ENCODE measurements at regions not wholly inside any gene's neighbourhood (a gene's known extent, or its start where the extent isn't known, plus 50 kb on each side); places are given as distances from the start of the nearest gene placed in this dataset.

GRCh38 chr2:11040992-11041391 is 114.3 kb upstream of the SLC66A3 start:
- ChIA-PET CTCF (no interaction called here), POLR2A (no interaction called here)
- TF ChIP-seq, protein P1, sequence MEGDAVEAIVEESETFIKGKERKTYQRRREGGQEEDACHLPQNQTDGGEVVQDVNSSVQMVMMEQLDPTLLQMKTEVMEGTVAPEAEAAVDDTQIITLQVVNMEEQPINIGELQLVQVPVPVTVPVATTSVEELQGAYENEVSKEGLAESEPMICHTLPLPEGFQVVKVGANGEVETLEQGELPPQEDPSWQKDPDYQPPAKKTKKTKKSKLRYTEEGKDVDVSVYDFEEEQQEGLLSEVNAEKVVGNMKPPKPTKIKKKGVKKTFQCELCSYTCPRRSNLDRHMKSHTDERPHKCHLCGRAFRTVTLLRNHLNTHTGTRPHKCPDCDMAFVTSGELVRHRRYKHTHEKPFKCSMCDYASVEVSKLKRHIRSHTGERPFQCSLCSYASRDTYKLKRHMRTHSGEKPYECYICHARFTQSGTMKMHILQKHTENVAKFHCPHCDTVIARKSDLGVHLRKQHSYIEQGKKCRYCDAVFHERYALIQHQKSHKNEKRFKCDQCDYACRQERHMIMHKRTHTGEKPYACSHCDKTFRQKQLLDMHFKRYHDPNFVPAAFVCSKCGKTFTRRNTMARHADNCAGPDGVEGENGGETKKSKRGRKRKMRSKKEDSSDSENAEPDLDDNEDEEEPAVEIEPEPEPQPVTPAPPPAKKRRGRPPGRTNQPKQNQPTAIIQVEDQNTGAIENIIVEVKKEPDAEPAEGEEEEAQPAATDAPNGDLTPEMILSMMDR (IDR thresholded peaks at IDR 0.05; ENCODE audit: insufficient read depth in 1 of 2, low read depth in 1 of 2, low read length in 1 of 2, severe bottlenecking in 1 of 2, unreplicated experiment in 1 of 2) = no peak
- intact Hi-C loops (cut with micrococcal nuclease; ENCODE audit: unreplicated experiment) = no loop called here
- Mint-ChIP-seq H3K4me3 (ENCODE audit: unreplicated experiment) (no peak overlapping the region), H3K27me3 (ENCODE audit: insufficient read depth, unreplicated experiment) (peaks cover 9% of the 10 kb centered on the region), H3K36me3 (ENCODE audit: insufficient read depth, unreplicated experiment) (no peaks in the 10 kb centered on the region), H3K27ac (ENCODE audit: unreplicated experiment) (no peak overlapping the region), H3K4me1 (ENCODE audit: low read depth, unreplicated experiment) (no peaks in the 10 kb centered on the region), H3K9me3 (ENCODE audit: unreplicated experiment) (peaks cover 15% of the 10 kb centered on the region)
- Histone ChIP-seq H3K4me3 (ENCODE audit: low read depth, low read length) (no peak overlapping the region), H3K36me3 (ENCODE audit: control insufficient read depth, insufficient read depth, low read length) (no peaks in the 10 kb centered on the region), H3K27me3 (replicated peaks; ENCODE audit: control insufficient read depth, insufficient read depth, low read length) (no peaks in the 10 kb centered on the region), H3K4me1 (no peaks in the 10 kb centered on the region), H3K9me3 (no peaks in the 10 kb centered on the region)
- DNase-seq = no peak
- no TSS peak for BruUV-seq (replicated peaks)

DNA sequence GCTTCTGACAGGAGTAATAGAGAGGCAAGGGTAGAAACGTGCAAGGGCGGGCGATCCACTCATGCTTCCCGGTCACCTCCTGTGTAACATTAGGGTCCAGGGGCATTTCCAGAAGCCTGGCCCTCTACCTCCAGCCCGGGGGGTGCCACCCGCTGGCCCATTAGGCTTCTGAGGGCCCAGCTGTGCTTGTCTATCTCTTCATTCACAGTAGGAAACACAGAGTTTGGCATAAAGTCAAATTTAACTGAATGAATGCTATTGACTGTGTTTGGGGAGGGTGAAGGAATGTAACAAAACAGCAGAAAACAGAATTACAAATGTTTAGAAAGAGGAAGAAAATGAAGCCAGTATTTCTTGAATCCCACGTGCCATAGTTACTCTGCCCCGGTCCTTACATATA is 112.4 kb upstream of the SLC66A3 start:
- BruUV-seq (replicated peaks) = no TSS peak
- TF ChIP-seq, protein P1 (IDR thresholded peaks at IDR 0.05; ENCODE audit: insufficient read depth in 1 of 2, low read depth in 1 of 2, low read length in 1 of 2, severe bottlenecking in 1 of 2, unreplicated experiment in 1 of 2) = no peak
- Mint-ChIP-seq H3K27ac (ENCODE audit: unreplicated experiment) (no peak overlapping the region), H3K4me1 (ENCODE audit: low read depth, unreplicated experiment) (no peaks in the 10 kb centered on the region), H3K36me3 (ENCODE audit: insufficient read depth, unreplicated experiment) (no peaks in the 10 kb centered on the region), H3K4me3 (ENCODE audit: unreplicated experiment) (no peak overlapping the region), H3K9me3 (ENCODE audit: unreplicated experiment) (peaks cover 1% of the 10 kb centered on the region), H3K27me3 (ENCODE audit: insufficient read depth, unreplicated experiment) (peaks cover 9% of the 10 kb centered on the region)
- intact Hi-C loops (cut with micrococcal nuclease; ENCODE audit: unreplicated experiment) = no loop called here
- H3K9me3 ChIP-seq = no peaks in the 10 kb centered on the region
- no peaks in the 10 kb centered on the region for H3K27me3 ChIP-seq (replicated peaks; ENCODE audit: control insufficient read depth, insufficient read depth, low read length)
- H3K36me3 ChIP-seq (ENCODE audit: control insufficient read depth, insufficient read depth, low read length) = no peaks in the 10 kb centered on the region
- DNase-seq = no peak
- ChIA-PET POLR2A (no interaction called here), CTCF (no interaction called here)
- no peak overlapping the region for H3K4me3 ChIP-seq (ENCODE audit: low read depth, low read length)
- no peaks in the 10 kb centered on the region for H3K4me1 ChIP-seq

DNA sequence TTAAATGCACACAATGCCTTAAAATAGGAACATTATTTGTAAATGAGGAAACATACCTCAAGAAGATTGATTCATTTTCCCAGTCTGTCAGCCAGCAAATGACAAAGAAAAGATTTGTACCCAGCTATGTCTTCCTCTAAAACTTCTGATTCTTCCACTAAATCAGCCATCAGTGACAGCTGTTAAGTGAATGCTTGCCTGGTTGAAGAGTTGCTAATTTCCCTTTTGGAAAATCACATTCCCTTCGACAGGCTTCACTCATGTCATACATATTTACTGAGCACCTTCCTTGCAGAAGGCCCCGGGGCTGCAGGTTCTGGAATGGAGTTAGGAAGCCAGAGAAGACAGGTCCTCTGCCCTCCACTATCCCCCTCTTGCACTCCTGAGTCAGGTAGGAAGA is 112.0 kb upstream of the SLC66A3 start:
- Mint-ChIP-seq H3K36me3 (ENCODE audit: insufficient read depth, unreplicated experiment) (no peaks in the 10 kb centered on the region), H3K27ac (ENCODE audit: unreplicated experiment) (no peak overlapping the region), H3K4me1 (ENCODE audit: low read depth, unreplicated experiment) (no peaks in the 10 kb centered on the region), H3K9me3 (ENCODE audit: unreplicated experiment) (no peaks in the 10 kb centered on the region), H3K4me3 (ENCODE audit: unreplicated experiment) (no peak overlapping the region), H3K27me3 (ENCODE audit: insufficient read depth, unreplicated experiment) (peaks cover 9% of the 10 kb centered on the region)
- no peak for DNase-seq
- no peaks in the 10 kb centered on the region for H3K27me3 ChIP-seq (replicated peaks; ENCODE audit: control insufficient read depth, insufficient read depth, low read length)
- intact Hi-C loops (cut with micrococcal nuclease; ENCODE audit: unreplicated experiment) = no loop called here
- no TSS peak for BruUV-seq (replicated peaks)
- no peaks in the 10 kb centered on the region for H3K36me3 ChIP-seq (ENCODE audit: control insufficient read depth, insufficient read depth, low read length)
- TF ChIP-seq, protein P1 (IDR thresholded peaks at IDR 0.05; ENCODE audit: insufficient read depth in 1 of 2, low read depth in 1 of 2, low read length in 1 of 2, severe bottlenecking in 1 of 2, unreplicated experiment in 1 of 2) = no peak
- POLR2A ChIA-PET = no interaction called here
- no peaks in the 10 kb centered on the region for H3K9me3 ChIP-seq
- CTCF ChIA-PET = interaction anchor here (0.6 kb wide), 1 partner anchor 16 kb away, joined by 3 read pairs; no protein-coding TSS in a partner anchor
- H3K4me1 ChIP-seq = no peaks in the 10 kb centered on the region
- no peak overlapping the region for H3K4me3 ChIP-seq (ENCODE audit: low read depth, low read length)
